BLaER1 treated with 17β-estradiol and CSF1 and Interleukin-3, amounts not matched to agents 10 nM and 100 nM (cell line): ENCODE measurements at regions not wholly inside any gene's neighbourhood (a gene's known extent, or its start where the extent isn't known, plus 50 kb on each side); places are given as distances from the start of the nearest gene placed in this dataset.

Experiments
- H3K27ac ChIP-seq, 11 experiments: shearing (Covaris generic); formaldehyde crosslinking; 2 replicates each; pipeline ENCODE4 v1.8.1; 2022
- H3K27me3 ChIP-seq, 11 experiments: shearing (Covaris generic); formaldehyde crosslinking; 2 replicates each; pipeline ENCODE4 v1.8.1; 2022
- H3K36me3 ChIP-seq, 11 experiments: shearing (Covaris generic); formaldehyde crosslinking; 2 replicates each; pipeline ENCODE4 v1.8.1; 2022
- H3K4me1 ChIP-seq, 10 experiments: shearing (Covaris generic); formaldehyde crosslinking; 2 replicates each; pipeline ENCODE4 v1.8.1; 2022
- H3K4me2 ChIP-seq, 11 experiments: shearing (Covaris generic); formaldehyde crosslinking; 2 replicates each; pipeline ENCODE4 v1.8.1; 2022
- H3K4me3 ChIP-seq, 10 experiments: shearing (Covaris generic); formaldehyde crosslinking; 2 replicates each; pipeline ENCODE4 v1.8.1; 2022
- H3K9ac ChIP-seq, 11 experiments: shearing (Covaris generic); formaldehyde crosslinking; 2 replicates each; pipeline ENCODE4 v1.8.1; 2022
- H3K9me3 ChIP-seq, 11 experiments: shearing (Covaris generic); formaldehyde crosslinking; replicated peaks in 1 of 11; 2 replicates each; pipeline ENCODE4 v1.8.1; 2022
- H4K20me1 ChIP-seq, 11 experiments: shearing (Covaris generic); formaldehyde crosslinking; 2 replicates each; pipeline ENCODE4 v1.8.1; 2022
- Cebpa-rat ChIP-seq, 11 experiments: shearing (Covaris generic); IDR thresholded peaks; 2 replicates each; pipeline ENCODE4 v1.8.1; 2022

GRCh38 chr2:34670482-34670881 is 1071.4 kb upstream of the FAM98A start:
- H3K9me3 ChIP-seq: no peaks in the 10 kb centered on the region
- H3K4me2 ChIP-seq: no peak overlapping the region
- no peaks in the 10 kb centered on the region for H3K4me1 ChIP-seq
- TF ChIP-seq Cebpa-rat (IDR thresholded peaks at IDR 0.05): no peak
- H3K36me3 ChIP-seq: no peaks in the 10 kb centered on the region
- H4K20me1 ChIP-seq: no peaks in the 10 kb centered on the region
- no peaks in the 10 kb centered on the region for H3K27me3 ChIP-seq
- H3K4me3 ChIP-seq: no peak overlapping the region
- no peak overlapping the region for H3K9ac ChIP-seq
- no peak overlapping the region for H3K27ac ChIP-seq

- TF ChIP-seq Cebpa-rat (IDR thresholded peaks at IDR 0.05): no peak
- no peak overlapping the region for H3K27ac ChIP-seq
- H3K9me3 ChIP-seq: no peaks in the 10 kb centered on the region
These were observed 1067.7 kb upstream of the FAM98A start for GRCh38 chr2:34666821-34667220.

GRCh38 chr2:34664266-34664665 is 1065.2 kb upstream of the FAM98A start:
- no peak for TF ChIP-seq Cebpa-rat (IDR thresholded peaks at IDR 0.05)
- Histone ChIP-seq H3K9ac (no peak overlapping the region), H3K36me3 (no peaks in the 10 kb centered on the region), H4K20me1 (no peaks in the 10 kb centered on the region), H3K9me3 (no peaks in the 10 kb centered on the region), H3K27me3 (no peaks in the 10 kb centered on the region), H3K4me3 (no peak overlapping the region), H3K4me2 (no peak overlapping the region), H3K4me1 (peaks cover 0 to 7% (median 0%) of the 10 kb centered on the region in 10 experiments; a peak in 5 of 20 replicates), H3K27ac (no peak overlapping the region)

More at GRCh38 chr2:34666821-34667220, 1067.7 kb upstream of the FAM98A start:
- H3K36me3 ChIP-seq: no peaks in the 10 kb centered on the region
- H3K4me1 ChIP-seq: peaks cover 0 to 7% (median 0%) of the 10 kb centered on the region in 10 experiments; a peak in 5 of 20 replicates
- H3K4me2 ChIP-seq: no peak overlapping the region
- H3K9ac ChIP-seq: no peak overlapping the region
- no peaks in the 10 kb centered on the region for H3K27me3 ChIP-seq
- H3K4me3 ChIP-seq: no peak overlapping the region
- H4K20me1 ChIP-seq: no peaks in the 10 kb centered on the region

- H3K27ac ChIP-seq: no peak overlapping the region
- peak overlapping the region in 2 of 11 experiments; percentile 2 to 20; a peak in 2 of 22 replicates for H3K4me2 ChIP-seq
- no peaks in the 10 kb centered on the region for H4K20me1 ChIP-seq
- H3K9ac ChIP-seq: no peak overlapping the region
- H3K9me3 ChIP-seq: no peaks in the 10 kb centered on the region
- no peaks in the 10 kb centered on the region for H3K36me3 ChIP-seq
- no peak for TF ChIP-seq Cebpa-rat (IDR thresholded peaks at IDR 0.05)
- H3K4me1 ChIP-seq: peaks cover 0 to 7% (median 0%) of the 10 kb centered on the region in 10 experiments; a peak in 5 of 20 replicates
- H3K27me3 ChIP-seq: no peaks in the 10 kb centered on the region
- H3K4me3 ChIP-seq: no peak overlapping the region
These were observed 1064.2 kb upstream of the FAM98A start for GRCh38 chr2:34663314-34663713.

GRCh38 chr2:34660741-34661140 is 1061.6 kb upstream of the FAM98A start:
- H3K27ac ChIP-seq: no peak overlapping the region
- no peak for TF ChIP-seq Cebpa-rat (IDR thresholded peaks at IDR 0.05)
- no peaks in the 10 kb centered on the region for H3K27me3 ChIP-seq
- H3K9ac ChIP-seq: no peak overlapping the region
- no peaks in the 10 kb centered on the region for H4K20me1 ChIP-seq
- H3K9me3 ChIP-seq: no peaks in the 10 kb centered on the region
- no peak overlapping the region for H3K4me3 ChIP-seq
- H3K36me3 ChIP-seq: no peaks in the 10 kb centered on the region
- H3K4me1 ChIP-seq: peaks cover 0 to 7% (median 0%) of the 10 kb centered on the region in 10 experiments; a peak in 6 of 20 replicates
- H3K4me2 ChIP-seq: no peak overlapping the region

- no peak overlapping the region for H3K4me2 ChIP-seq
- H3K27ac ChIP-seq: no peak overlapping the region
- H3K4me1 ChIP-seq: no peaks in the 10 kb centered on the region; a peak in 1 of 20 replicates
- no peaks in the 10 kb centered on the region for H3K9me3 ChIP-seq
- H3K4me3 ChIP-seq: no peak overlapping the region
- no peak for TF ChIP-seq Cebpa-rat (IDR thresholded peaks at IDR 0.05)
- H4K20me1 ChIP-seq: no peaks in the 10 kb centered on the region
- no peaks in the 10 kb centered on the region for H3K36me3 ChIP-seq
- no peaks in the 10 kb centered on the region for H3K27me3 ChIP-seq
- H3K9ac ChIP-seq: no peak overlapping the region
These were observed 1057.5 kb upstream of the FAM98A start for GRCh38 chr2:34656632-34657031.

GRCh38 chr2:34652636-34653035 is 1053.5 kb upstream of the FAM98A start:
- no peak for TF ChIP-seq Cebpa-rat (IDR thresholded peaks at IDR 0.05)
- no peaks in the 10 kb centered on the region; a peak in 1 of 20 replicates for H3K4me1 ChIP-seq
- H3K9ac ChIP-seq: no peak overlapping the region
- H3K36me3 ChIP-seq: no peaks in the 10 kb centered on the region
- H3K27me3 ChIP-seq: no peaks in the 10 kb centered on the region
- H3K27ac ChIP-seq: no peak overlapping the region
- no peaks in the 10 kb centered on the region for H4K20me1 ChIP-seq
- no peak overlapping the region for H3K4me2 ChIP-seq
- no peak overlapping the region for H3K4me3 ChIP-seq
- H3K9me3 ChIP-seq: no peaks in the 10 kb centered on the region

- no peak overlapping the region for H3K27ac ChIP-seq
- H3K27me3 ChIP-seq: no peaks in the 10 kb centered on the region
- H3K4me1 ChIP-seq: no peaks in the 10 kb centered on the region
- no peak overlapping the region for H3K9ac ChIP-seq
- no peak overlapping the region for H3K4me3 ChIP-seq
- TF ChIP-seq Cebpa-rat (IDR thresholded peaks at IDR 0.05): no peak
- no peaks in the 10 kb centered on the region for H4K20me1 ChIP-seq
- no peaks in the 10 kb centered on the region for H3K9me3 ChIP-seq
- H3K4me2 ChIP-seq: no peak overlapping the region
- H3K36me3 ChIP-seq: no peaks in the 10 kb centered on the region
These were observed 1047.8 kb upstream of the FAM98A start for GRCh38 chr2:34646901-34647300.

GRCh38 chr2:34632327-34632726 is 1033.2 kb upstream of the FAM98A start:
- no peak for TF ChIP-seq Cebpa-rat (IDR thresholded peaks at IDR 0.05)
- Histone ChIP-seq H3K27ac (no peak overlapping the region), H3K9ac (no peak overlapping the region), H3K9me3 (no peaks in the 10 kb centered on the region; a peak in 1 of 22 replicates), H3K36me3 (no peaks in the 10 kb centered on the region), H3K4me3 (no peak overlapping the region), H3K4me2 (no peak overlapping the region), H3K4me1 (no peaks in the 10 kb centered on the region), H3K27me3 (no peaks in the 10 kb centered on the region), H4K20me1 (no peaks in the 10 kb centered on the region)

GRCh38 chr2:34627003-34627402 is 1027.9 kb upstream of the FAM98A start:
- Histone ChIP-seq H3K27ac (no peak overlapping the region), H3K4me2 (no peak overlapping the region), H4K20me1 (no peaks in the 10 kb centered on the region), H3K9ac (no peak overlapping the region), H3K9me3 (no peaks in the 10 kb centered on the region), H3K4me1 (no peaks in the 10 kb centered on the region), H3K4me3 (no peak overlapping the region), H3K36me3 (no peaks in the 10 kb centered on the region), H3K27me3 (no peaks in the 10 kb centered on the region)
- no peak for TF ChIP-seq Cebpa-rat (IDR thresholded peaks at IDR 0.05)
